Coronary artery (tissue), 2 donors: ENCODE measurements at regions not wholly inside any gene's neighbourhood (a gene's known extent, or its start where the extent isn't known, plus 50 kb on each side); places are given as distances from the start of the nearest gene placed in this dataset.

Source experiments
- DNase-seq: peaks from one replicate; pipeline ENCODE4 v3.0.0-alpha.2; 2017; ENCODE audit warnings: low spot score
- H3K27ac ChIP-seq, 2 donors: fragments of 200-600 bp; sonication (generic); one replicate each; pipeline ENCODE4 v1.5.1; 2016 to 2019
- H3K4me3 ChIP-seq: fragments of 200-600 bp; sonication (generic); 2 replicates; pipeline ENCODE4 v1.5.1; 2016; ENCODE audit warnings: mild to moderate bottlenecking, moderate library complexity
- CTCF ChIP-seq: fragments of 200-600 bp; sonication (generic); IDR thresholded peaks from one replicate; pipeline ENCODE4 v1.5.1; 2019; ENCODE audit warnings: antibody characterized with exemption

GRCh38 chr20:57780906-57781305 is 71.1 kb upstream of the PMEPA1 start:
- Histone ChIP-seq H3K27ac (no peak overlapping the region), H3K4me3 (no peak overlapping the region)
- no peak for TF ChIP-seq CTCF
- DNase-seq: no peak

- H3K4me3 ChIP-seq: no peak overlapping the region
- TF ChIP-seq CTCF: no peak
- H3K27ac ChIP-seq: no peak overlapping the region
- DNase-seq: no peak
These were observed 70.6 kb upstream of the PMEPA1 start for GRCh38 chr20:57780398-57780797.

- no peak overlapping the region for H3K4me3 ChIP-seq
- H3K27ac ChIP-seq: no peak overlapping the region
- DNase-seq: peak; percentile 35
- TF ChIP-seq CTCF: no peak
These were observed 69.7 kb upstream of the PMEPA1 start for GRCh38 chr20:57779401-57780003.

- no peak for DNase-seq
- H3K4me3 ChIP-seq: no peak overlapping the region
- TF ChIP-seq CTCF: no peak
- H3K27ac ChIP-seq: no peak overlapping the region
These were observed 68.1 kb upstream of the PMEPA1 start for GRCh38 chr20:57777911-57778310.

GRCh38 chr20:57774951-57775350 is 65.1 kb upstream of the PMEPA1 start:
- DNase-seq: peak; percentile 67
- no peak for TF ChIP-seq CTCF
- H3K4me3 ChIP-seq: no peak overlapping the region
- no peak overlapping the region for H3K27ac ChIP-seq

GRCh38 chr20:57774111-57774880 is 64.5 kb upstream of the PMEPA1 start:
- Histone ChIP-seq H3K27ac (no peak overlapping the region), H3K4me3 (no peak overlapping the region)
- TF ChIP-seq CTCF: no peak
- peak; percentile 72 for DNase-seq
